Liver (tissue), 3 donors: ENCODE measurements at regions not wholly inside any gene's neighbourhood (a gene's known extent, or its start where the extent isn't known, plus 50 kb on each side); places are given as distances from the start of the nearest gene placed in this dataset.

Experiments
- CTCF ChIP-seq: fragments of 150-350 bp; IDR thresholded peaks from 2 replicates; pipeline ENCODE4 v1.5.1; 2017; ENCODE audit warnings: improper control_type of control experiment, low read depth, low read length; ENCODE audit not compliant: missing input control
- EGR1 ChIP-seq, 2 donors: IDR thresholded peaks; 2 replicates each; pipeline ENCODE4 v1.6.1; 2016 to 2018; ENCODE audit warnings: antibody characterized with exemption in 2 of 2, low read depth in 2 of 2
- donor health status: healthy.
- donor health status: healthy.

- TF ChIP-seq CTCF (no peak), EGR1 (IDR thresholded peaks at IDR 0.05; ENCODE audit: low read depth in 2 of 2) (no peak)
These were observed 529.5 kb upstream of the CDH2 start for GRCh38 chr18:28706397-28706796.
